ENCODE measurements at regions not wholly inside any gene's neighbourhood (a gene's known extent, or its start where the extent isn't known, plus 50 kb on each side); places are given as distances from the start of the nearest gene placed in this dataset.

DNA sequence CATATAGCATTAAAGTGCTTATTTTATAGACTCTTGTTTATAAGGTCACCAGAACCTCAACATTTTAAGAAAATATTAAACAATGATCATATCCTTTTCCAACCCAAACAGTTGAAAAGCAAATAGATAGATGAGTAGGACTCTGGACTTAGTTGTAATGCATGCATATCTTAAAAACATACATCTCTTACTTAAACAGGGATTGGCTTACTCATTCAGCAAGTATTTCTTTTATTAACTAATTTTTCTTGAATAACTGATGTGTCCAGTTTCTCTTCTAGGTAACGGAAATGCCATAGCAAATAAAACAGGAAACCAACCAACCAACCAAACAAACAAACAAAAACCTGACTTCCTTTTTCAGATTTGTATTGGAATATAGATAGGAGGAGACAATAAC is 70.9 kb upstream of the NBPF4 start:
- TF ChIP-seq, protein P1, sequence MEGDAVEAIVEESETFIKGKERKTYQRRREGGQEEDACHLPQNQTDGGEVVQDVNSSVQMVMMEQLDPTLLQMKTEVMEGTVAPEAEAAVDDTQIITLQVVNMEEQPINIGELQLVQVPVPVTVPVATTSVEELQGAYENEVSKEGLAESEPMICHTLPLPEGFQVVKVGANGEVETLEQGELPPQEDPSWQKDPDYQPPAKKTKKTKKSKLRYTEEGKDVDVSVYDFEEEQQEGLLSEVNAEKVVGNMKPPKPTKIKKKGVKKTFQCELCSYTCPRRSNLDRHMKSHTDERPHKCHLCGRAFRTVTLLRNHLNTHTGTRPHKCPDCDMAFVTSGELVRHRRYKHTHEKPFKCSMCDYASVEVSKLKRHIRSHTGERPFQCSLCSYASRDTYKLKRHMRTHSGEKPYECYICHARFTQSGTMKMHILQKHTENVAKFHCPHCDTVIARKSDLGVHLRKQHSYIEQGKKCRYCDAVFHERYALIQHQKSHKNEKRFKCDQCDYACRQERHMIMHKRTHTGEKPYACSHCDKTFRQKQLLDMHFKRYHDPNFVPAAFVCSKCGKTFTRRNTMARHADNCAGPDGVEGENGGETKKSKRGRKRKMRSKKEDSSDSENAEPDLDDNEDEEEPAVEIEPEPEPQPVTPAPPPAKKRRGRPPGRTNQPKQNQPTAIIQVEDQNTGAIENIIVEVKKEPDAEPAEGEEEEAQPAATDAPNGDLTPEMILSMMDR (conservative IDR thresholded peaks at IDR 0.05 in 1 of 2, IDR thresholded peaks at IDR 0.05 in 1 of 2; ENCODE audit: extremely low read depth in 1 of 2, insufficient read depth in 1 of 2, low read depth in 1 of 2, low read length in 2 of 2), result no peak
- no peak for TF ChIP-seq EZH2 (IDR thresholded peaks at IDR 0.05; ENCODE audit: borderline replicate concordance, low read length)

Measured in mammary epithelial cell (primary cell).